ENCODE measurements at regions not wholly inside any gene's neighbourhood (a gene's known extent, or its start where the extent isn't known, plus 50 kb on each side); places are given as distances from the start of the nearest gene placed in this dataset.

DNA sequence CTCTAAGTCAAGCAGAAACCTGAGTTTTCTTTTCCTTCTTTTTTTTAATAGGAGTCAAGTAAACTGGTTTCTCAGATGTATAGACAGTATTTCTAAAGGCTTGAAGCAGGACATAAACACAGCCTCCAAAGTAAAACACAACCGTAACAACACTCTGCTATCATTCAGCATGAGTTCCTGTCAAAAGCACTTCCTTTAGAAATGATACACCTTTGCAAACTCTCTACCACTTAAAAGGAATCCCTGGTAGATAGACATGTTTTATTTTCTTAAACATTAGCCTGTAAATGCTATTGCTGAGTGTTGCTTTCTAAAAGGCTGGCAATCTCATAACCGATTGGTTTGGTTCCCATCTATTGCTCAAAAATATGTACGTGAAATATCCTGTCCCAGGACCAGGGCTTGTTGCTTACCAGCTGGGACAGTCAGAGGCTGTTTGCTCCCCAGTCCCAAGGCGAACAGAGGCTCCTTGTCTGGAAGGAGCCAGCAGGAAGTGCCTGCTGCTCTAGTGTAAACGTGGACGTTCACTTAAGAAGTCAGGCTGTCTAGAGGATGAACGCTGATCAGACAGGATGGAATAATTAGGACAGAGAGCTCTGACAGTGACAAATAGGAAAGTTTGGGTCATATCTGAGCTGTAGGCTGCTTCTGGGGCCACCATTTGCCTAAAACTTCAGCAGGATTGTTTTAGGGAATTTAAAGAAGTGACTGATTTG lies 173.9 kb upstream of the KLF3 start:
- no peak for DNase-seq

DNA sequence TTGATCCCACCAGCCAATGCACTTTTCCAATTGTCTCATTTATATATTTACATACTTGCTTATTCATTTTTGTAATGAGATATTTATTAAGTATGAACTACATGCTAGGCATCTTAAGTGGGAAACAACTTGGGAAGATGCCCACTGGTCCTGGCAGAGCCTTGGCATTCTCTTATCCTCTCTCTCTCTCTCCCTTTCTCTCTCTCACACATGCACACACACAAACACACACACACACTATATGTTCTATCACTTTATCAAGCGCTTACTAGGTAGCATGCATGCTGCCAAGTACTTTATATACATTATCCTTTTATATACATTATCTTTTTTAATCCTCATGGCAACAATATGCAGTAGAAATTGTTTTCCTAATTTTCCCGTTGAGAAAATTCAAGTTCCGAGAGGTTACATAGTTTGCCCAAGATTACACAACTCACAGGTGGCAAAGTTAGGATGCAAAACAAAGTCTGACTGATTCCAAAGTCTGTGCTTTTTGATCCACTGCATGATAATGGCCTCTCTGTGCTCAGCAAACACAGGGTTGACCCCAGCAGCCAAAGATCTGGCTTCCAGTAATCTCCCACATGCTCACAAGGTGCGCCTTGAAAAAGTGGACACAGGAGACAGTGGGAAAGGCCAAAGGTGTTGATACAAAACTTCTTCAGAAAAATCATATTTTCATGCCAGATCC lies 173.1 kb upstream of the KLF3 start:
- DNase-seq = no peak

DNA sequence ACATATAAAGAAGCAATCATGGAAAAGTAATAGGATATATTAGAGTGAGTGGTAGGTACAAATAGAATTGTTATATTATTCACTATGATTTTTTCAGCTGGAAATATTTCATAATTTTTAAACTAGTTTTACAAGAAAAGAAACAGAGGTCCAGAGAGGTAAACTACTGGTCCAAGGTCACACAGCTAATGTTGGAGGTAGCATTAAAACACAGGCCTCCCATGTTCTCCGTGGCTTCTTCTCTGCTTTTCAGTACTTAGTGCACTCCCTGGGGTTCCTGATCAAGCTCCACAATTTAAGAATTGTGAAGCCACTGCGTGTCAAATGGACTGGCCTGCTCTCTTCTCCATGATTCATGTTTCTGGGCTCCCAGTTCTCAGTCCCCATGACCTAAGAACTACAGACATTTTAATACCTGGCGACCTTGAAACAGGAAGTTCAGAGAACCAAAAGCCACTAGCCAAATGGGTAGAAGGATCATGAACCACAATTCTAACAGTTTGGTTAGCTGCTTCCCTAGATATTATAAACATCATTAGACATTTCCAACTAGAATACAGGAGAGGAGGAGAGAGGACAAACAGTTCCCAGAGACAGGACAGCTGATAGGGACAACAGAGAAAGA lies 172.0 kb upstream of the KLF3 start:
- DNase-seq = no peak

DNA sequence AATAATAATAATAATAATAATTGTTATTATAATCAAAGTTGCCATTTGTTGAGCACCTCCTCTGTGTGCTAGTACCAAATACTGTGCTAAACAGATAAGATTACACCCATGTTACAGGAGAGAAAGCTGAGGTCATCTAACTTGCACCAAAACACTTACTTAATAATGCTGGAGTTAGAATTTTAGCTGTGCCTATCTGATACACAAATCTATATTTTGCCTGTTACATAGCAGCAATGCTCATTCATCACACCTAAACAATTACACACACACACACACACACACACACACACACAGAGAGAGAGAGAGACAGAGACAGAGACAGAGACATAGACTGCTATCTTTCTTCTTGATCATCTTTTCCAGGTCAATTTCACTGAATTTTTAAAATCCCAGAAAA lies 170.9 kb upstream of the KLF3 start:
- DNase-seq = no peak

DNA sequence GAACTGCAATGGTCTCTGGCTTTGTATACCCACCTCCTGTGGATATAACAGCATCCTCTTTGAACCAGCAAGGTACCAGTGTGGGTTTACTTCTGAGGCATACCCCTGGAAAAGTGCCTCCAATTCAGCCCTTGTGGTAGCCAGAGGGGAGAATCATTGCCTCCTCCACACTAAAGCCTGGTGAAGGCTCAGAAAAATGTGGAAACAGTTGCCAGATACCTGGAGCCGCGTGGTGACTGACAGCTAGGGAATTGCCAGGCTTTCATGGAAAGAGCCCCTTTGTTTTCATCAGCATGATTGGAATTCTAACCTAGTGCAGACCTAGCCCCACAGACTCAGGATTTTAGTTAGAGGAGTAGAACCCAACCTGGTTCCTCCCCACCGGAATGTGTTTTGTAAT lies 168.6 kb upstream of the KLF3 start:
- DNase-seq = no peak

DNA sequence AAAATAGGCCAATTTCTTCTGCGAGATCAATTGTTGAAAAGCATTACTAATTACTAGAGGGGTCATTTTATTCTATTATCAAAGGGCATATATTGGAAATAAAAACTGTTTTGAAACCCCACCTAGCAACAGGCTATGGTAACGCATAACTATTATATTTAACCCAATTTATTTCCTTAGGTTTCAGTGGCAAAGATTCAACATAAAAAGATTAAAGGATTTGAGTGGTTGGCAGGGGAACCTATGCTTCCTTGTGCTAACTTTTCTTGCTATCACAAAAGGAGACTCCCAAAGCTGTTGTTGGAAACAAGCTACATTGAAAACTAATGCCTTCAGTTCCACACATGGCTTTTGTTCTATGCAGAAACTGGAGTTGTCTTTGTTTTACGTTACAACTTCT lies 166.9 kb upstream of the KLF3 start:
- no peak for DNase-seq

DNA sequence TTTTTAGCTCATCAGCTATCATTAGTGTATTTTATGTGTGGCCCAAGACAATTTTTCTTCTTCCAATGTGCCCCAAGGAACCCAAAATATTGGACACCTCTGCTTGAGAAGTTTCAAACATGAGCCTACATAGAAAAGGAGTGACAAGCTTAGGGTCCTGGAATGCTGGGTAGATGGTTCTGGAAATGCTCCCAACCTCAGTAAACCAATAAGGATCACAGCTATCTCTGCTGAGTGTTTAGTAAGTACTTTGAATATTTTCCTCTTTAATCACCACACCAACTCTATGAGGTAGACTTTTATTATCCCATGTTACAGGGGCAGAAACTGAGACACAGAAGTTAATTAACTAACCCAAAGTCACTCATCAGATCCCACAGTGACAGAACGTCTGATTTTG lies 164.9 kb upstream of the KLF3 start:
- DNase-seq = no peak

DNA sequence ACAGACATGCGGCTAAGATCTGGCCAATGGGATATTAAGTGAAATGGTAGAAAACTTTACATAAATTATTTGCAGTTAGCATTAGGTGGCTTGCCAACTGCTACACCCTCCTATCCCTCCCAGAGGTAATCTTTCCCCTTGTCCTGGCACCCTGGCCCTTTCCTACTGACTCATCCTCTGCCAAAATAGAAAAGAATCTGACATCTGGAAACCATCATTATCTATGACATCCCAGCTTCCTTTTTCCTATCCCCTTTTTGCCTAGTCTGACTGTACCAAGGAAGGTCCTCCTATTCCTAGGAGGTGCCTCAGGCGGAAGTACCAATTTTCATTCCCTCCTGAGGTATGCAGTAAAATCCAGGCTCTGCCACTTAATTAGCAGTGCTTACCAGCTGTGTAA lies 163.6 kb upstream of the KLF3 start:
- DNase-seq = no peak

DNA sequence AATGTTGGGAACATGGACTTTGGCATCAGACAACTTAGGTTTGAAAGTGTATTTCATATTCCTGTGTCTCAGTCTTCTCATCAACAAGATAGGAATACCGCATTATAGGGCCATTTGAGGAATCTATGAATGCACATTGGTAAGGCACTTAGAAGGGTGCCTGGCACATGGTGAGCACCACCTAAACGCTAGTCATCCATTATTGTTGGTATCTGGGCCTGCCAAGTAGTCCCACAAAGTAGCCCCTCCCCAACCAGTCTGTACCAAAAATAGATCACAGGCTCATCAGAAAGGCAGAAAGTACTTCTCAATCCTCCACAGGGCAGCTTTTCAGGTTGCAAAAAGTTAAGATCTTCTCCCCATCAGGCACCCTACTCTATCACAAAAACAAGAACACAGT lies 162.3 kb upstream of the KLF3 start:
- DNase-seq = no peak

DNA sequence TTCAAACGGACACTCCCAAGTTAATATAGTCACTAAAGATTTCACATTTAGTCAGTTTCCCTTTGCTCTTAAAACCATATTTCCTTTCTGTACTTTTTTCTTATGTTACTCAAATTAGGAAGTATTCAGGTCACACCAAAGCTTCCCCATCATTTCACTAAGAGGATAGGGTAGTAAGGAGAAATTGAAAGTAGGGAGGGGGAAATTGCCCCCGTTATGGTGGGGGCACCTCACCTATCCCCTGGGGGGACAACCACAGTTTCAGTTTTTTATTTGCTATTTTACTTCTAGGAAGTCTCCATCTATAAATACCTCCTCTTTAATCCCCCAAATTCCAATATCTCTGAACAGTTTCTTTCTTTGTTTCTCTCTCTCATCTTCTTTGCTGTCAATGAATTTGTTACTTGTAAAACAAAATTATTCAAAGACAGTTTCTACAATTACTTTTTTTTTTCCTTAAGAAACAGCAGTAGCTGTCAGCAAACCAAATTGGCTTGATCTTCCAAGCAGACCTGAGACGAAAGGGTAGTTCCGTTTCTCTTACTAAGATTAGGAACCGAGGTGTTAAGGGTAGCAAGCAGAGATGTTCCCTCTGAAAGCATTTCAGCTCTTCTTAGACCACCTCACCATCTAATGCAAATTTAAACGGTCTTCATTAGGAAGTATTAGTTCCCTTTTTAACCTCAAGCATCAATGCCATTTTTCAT lies 160.2 kb upstream of the KLF3 start:
- DNase-seq = no peak

DNA sequence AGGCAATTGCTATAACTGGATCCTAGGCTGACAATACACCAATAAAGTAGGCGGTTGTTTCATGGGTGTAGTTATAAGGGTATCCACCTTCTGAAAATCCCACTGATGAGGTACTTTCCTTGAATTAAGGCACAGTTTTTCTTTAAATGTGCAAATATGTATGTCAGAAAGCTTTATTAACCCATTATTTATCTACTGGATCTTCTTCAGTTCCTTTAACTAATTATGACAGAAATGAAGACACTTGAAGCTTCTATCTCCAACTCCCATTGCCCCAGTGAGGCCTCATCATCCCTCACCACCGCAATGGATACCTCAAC lies 159.6 kb upstream of the KLF3 start:
- DNase-seq = no peak

DNA sequence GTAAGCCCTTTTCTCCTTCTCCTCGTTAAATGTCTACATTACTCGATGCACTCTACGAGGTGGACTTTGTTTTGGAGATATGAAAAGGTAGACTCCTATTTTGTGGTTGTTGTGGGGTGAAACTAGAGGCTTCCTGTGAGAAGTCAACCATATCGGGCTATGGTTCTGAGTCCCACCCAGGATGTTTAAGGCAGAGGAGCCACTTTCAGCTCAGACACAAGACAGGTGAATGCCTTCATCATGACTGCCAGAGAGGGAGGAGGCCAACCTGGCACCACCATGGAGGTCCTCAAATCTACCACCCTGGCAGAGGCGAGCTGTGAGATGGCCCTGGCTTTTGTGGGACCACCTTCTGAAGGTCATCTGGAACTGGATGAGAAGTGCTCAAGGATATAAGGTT lies 154.4 kb upstream of the KLF3 start:
- DNase-seq = peak; percentile 47

DNA sequence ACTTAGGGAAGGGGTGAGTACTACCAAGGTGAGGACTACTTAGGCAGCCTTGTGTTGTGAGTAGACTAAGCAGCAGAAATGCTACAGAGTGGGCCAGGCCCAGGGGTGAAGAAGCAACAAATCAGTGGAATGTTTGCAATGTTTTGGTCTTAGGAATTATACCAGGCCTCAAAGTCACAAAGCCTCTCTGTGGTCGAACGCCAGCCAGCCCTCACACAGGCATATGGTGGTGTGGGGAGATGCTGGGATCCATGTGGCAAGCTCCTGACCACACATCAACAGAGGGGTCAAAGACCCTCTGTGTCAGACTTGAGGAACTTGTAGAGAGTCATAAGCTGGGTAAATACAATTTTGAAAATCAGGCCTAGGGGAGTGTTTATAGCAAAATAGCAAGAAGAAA lies 153.8 kb upstream of the KLF3 start:
- no peak for DNase-seq

DNA sequence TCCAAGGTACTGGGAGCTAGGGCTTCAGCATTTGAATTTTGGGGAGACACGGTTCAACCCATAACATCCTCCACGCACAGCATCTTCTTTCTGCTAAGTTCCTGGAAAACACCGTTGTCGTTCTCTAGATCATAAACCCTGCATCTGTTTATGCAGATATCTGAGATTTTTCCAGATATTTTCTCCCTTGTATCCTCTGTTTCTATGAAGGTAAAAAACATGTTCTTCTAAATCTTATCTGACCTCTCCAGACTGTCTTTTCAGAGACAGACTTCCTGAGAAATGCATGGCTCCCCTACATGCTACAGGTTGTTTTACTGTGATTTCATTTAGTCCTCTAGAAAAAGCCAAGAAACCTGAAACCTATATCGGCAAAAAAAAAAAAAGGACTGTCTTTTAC lies 152.3 kb upstream of the KLF3 start:
- no peak for DNase-seq

DNA sequence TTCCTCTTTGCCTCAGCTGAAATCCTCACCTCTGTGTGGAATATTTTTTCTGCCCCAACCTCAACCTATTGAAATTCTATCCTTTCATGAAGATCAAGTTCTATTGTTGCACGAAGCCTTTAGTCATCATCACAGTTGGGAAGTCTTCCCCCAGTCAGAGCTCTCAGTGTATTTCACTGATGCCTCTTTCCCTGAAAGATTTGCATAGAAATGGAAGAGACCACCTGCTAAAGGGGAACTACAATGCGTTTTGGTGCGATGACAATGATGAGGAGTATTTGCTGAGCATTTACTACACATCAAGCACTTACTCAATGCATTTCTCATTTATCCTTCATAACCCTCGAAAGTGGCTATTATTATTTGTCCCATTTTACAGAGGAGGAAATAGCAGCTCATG lies 151.2 kb upstream of the KLF3 start:
- DNase-seq = no peak

DNA sequence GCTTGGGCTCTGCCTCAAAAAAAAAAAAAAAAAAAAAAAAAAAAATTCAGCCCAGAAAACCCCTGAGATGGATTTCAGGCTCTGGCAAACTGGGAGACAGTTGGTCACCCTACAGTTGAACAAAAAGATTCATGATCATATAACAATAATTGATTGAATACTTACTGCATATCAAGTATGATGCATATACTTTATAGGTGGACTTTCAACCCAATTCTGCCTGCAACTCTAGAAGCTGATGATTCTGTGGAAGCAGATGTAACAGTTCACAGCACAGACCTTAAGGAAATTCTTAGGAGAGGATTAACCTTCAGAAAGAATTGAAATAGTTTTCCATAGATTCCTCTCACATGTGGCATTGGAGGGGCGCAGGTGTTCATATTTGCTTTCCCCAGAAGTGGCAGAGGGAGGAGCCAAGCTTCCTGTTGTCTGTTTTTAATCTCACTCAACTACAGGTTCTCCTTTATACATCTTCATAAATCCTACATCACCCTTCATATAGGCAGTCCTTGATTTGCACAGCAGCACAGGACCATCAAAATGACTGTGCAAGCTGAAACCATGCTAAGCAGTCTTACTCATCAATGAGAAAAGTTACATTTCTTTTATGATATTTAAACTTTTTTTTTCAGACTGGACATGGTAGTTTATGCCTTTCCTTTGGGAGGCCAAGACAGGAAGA lies 149.4 kb upstream of the KLF3 start:
- no peak for DNase-seq

DNA sequence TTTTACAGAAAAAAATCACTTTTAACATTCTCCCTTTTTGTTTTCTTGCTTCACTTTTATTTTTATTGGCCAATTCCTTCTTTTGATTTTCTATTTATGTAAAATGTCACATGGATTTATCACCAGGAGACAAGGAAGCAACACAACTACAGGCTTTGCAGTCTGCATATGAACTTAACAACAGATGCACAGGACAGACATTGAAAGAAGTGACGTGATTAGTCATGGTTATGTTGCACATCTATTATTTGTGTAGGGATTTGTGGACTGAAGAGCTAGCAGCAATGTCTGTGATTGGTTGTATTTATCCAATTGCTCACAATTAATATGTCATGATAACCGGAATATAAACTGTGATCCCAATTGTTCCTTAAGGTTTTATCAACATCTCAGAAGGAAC lies 147.8 kb upstream of the KLF3 start:
- DNase-seq = no peak

DNA sequence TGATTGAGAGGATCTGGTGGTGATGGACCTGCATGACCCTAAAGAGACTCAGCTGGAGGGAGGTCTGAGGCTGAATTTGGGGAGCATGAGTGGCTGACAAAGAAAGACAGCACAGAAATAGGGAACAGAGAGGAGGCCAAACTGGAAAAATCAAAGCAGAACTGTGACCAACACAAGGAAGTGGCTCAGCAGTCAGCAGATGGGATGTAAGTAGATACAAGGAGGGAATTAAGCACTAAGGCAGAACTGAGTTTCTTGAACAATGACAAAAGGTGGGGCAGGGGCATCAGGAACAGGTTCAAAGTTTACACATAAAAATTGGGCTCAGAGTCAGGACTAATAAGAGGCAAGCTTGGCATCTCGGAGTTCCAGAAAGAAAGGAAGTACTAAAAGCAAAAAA lies 144.3 kb upstream of the KLF3 start:
- DNase-seq = no peak

DNA sequence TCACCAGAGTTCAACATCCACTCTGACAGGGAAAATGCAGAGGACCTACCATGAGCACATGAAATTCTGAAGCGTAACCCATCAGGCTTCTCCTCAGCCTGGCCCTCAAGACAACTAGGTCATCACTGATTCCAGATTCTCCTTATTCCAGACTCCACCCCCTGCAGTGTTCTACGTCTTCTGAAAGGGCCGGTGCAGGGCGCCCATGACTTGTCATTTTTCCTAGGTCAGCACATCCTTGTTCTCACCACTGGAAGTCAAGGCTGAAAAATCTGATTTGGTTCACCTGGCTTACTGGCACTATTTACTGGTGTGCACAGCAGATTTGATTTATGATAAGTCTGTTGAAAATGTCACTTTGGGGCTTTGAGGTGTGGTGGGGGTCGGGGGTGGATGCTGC lies 140.9 kb upstream of the KLF3 start:
- no peak for DNase-seq

DNA sequence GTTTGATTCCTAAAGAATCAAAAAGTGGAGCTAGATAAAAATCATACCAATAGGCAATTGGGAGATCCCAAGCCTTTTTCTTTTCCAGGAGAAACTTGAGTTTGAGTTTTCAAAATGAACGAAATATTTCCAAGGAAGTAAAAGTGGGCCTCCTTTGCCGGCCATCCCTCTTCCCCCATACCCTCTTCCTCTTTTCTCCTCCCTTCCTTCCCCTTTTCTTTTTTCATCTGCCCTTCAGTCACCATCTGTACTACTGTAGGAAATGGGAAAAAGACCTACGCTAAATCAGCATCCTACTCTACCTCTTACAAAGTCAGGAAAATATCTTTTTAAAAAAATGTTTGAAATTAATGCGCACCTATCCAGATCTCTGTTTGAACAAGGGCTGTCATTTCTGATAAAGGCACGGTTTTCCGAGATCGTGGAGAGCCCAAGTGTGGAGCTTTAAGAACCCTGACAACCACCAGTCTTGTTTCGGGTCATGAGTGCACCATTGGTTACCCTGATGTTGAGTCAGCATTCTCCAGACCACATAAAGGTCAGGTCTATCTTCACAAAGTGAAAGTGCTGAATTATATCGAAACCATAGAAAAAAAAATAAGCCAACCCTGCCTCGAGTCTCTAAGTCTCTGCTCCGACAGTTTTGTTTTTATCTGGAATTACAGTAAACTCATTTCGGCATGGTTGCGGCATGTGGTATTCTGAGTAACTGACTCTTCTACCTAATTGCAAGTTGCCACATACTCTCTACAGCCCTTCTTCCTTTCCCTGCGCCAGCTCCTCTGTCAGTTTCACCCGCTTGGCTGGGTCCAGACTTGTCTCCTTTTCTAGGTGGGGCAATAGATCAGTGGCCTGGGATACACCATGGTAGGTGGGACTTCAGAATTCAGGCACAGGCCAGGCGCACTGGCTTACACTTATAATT lies 140.2 kb upstream of the KLF3 start:
- DNase-seq = peak; percentile 18

DNA sequence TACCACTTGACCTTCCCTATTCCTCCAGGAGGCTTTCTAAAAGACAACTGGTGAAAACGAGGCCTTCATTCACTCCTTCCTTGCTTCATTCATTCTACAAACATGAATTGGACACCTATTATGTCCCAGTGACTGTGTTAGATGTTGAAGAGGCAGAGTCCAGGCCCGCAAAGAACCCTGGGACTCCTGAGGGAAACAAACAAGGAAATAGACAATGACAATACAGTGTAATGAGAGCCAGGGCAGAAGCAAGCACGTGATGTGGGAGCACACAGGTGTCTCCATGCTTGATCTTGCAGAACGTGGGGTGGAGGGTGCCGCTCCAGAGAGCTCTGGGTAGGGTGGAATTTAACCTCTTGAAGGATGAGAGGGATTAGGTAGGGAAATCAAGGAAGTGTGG lies 137.6 kb upstream of the KLF3 start:
- DNase-seq = no peak
